Erythroblast (primary cell): ENCODE measurements at regions not wholly inside any gene's neighbourhood (a gene's known extent, or its start where the extent isn't known, plus 50 kb on each side); places are given as distances from the start of the nearest gene placed in this dataset.

Experiments
- DNase-seq, 2 experiments: peaks; one replicate each; lab custom pipeline; 2025; lab: John Stamatoyannopoulos, UW
- GATA1 ChIP-seq: IDR thresholded peaks from 2 replicates; pipeline ENCODE4 v1.6.1; 2011; ENCODE audit warnings: low read depth, mild to moderate bottlenecking, control low read depth, low read length, moderate library complexity
- POLR2A ChIP-seq: IDR thresholded peaks from 2 replicates; pipeline ENCODE4 v1.6.1; 2011; ENCODE audit warnings: mild to moderate bottlenecking, low read length

DNA sequence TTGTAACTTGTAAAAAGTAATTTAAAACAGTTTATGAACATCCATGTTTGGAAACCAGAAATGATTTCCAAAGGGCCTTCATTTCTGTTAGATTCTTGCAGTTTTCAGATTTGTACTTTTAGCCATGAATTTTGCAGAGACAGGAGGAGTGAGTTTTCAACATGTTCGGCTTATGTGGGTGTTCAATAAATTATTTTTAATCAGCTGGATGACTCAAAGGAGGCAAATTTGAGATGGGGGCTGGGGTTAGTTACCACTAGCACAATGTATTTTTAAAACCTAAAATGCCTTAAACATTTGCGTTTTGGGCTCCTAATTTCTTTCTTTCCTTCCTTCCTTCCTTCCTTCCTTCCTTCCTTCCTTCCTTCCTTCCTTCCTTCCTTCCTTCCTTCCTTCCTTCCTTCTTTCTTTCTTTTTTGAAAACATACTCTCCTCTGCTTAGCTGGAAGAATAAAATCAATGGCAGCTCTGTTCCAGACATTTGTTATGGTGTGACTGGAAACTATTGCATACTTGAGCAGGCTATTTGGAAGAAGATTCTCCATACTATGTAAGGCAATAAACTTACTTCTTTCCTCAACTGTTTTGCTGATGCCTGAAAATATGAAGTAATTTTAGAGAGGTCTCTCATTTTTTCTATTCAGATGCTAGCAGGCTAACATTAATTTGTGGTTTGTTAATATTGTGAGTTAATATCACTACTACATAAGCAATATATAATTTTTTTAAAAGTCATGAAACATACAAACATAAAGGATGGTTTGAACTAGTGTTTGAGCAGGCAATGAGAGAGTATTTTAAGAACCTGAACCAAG lies 394.4 kb downstream of the NYAP2 start:
- DNase-seq, result no peak
- TF ChIP-seq POLR2A, result no peak

DNA sequence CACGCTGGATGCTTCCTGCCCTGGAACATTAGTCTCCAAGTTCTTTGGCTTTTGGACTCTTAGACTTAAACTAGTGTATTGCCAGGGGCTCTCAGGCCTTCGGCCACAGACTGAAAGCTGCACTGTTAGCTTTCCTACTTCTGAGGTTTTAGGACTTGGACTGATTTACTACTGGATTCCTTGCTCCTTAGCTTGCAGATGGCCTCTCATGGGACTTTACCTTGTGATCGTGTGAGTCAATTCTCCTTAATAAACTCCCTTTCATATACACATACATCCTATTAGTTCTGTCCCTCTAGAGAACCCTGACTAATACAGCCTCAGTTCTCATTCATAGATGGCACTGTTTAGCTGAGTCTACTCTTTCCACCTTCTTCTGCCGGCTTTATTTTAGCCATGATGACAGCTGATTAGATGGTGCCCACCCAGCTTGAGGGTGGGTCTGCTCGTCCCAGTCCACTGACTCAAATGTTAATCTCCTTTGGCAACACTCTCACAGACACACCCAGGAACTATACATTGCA lies 389.1 kb downstream of the NYAP2 start:
- no peak for DNase-seq
- TF ChIP-seq GATA1 (no peak), POLR2A (no peak)

DNA sequence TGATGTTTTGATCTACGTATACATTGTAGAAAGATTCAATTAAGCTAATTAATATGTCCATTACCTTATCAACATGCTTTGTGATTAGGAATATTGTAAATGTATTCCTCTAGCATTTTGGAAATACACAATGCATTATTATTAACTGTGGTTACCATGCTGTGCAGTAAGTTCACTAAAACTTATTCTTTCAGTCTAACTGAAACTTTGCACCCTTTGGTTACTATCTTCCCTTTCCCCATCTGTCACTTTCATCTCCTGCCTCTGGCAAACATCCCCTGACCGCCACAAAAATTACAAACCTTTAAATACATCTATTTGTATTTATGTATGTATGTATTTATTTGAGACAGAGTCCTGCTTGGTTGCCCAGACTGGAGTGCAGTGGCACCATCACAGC lies 388.0 kb downstream of the NYAP2 start:
- TF ChIP-seq GATA1, result no peak
- no peak for TF ChIP-seq POLR2A
- no peak for DNase-seq

DNA sequence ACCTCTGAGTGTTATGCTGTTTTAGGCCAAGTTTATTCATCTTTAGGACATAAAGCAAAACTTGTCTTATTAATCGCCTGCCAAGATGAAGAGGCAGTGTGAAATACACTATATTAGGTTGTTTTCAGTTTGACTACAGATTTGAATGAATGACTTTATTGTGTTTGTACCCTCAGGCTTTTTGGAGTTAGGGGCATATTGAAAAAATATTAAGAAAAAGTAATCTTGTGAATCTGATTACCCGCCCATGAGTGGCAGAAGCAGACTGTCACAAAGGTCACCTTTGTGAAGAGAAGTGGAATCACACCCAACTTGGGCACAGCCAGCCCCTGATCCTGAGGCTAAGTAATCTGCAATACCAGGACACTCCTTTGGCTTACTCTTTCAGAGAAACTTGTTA lies 382.5 kb downstream of the NYAP2 start:
- TF ChIP-seq GATA1, result no peak
- DNase-seq, result no peak

DNA sequence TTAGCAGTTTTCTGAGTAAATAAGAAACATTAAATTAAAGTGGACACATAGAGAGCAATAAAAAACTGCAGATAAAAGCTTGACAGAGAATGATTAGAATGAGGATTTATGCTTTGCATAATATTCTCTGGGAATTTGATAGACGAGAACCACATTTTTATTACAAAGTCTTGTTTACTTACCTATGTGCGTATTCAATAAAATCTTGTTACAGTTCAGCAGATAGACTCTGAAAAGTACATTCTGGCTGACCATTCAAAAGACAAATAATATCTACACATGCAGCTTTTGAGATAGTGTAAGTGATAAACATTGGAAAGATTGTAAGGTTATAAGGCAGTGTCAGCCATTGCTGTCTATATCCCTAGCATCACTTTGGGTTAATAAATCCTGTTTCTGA lies 381.6 kb downstream of the NYAP2 start:
- DNase-seq, result no peak
- no peak for TF ChIP-seq GATA1
- TF ChIP-seq POLR2A, result no peak

DNA sequence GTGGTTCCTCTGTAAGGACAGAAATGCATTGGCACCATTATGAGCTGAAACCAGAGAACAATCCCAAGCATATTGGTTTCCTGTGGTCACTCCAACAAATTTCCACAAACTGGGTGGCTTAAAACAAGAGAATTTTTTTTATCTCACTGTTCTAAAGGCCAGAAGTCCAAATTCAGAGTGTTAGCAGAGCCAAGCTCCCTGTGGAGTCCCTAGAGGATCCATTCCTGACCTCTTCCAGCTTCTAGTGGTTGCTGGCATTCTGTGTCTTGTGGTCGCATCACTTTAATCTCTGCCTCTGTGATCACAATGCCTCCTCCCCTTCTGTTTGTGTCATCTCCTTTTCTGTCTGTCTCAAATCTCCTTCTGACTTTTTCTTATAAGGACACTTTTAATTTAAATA lies 380.3 kb downstream of the NYAP2 start:
- DNase-seq, result no peak
- TF ChIP-seq POLR2A (no peak), GATA1 (no peak)

DNA sequence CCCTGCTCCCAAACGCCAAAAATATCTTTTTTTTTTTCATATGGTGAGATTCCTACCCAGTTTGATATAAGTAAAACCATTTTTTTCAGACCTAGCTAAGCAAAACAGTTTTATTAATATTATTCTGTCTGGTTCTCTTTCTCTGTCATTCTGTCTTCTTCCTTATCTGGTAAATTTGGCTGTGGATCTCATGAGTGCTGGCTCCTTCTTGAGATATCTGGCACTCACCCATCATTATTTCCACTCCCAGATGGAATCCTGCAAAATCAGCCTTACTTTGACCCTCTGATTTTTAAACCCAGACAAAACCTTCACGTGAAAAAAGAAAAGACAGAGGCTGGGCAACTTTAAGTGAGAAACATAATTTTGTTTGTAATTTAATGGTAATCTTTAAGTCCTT lies 373.6 kb downstream of the NYAP2 start:
- DNase-seq, result no peak
- TF ChIP-seq POLR2A (no peak), GATA1 (no peak)

DNA sequence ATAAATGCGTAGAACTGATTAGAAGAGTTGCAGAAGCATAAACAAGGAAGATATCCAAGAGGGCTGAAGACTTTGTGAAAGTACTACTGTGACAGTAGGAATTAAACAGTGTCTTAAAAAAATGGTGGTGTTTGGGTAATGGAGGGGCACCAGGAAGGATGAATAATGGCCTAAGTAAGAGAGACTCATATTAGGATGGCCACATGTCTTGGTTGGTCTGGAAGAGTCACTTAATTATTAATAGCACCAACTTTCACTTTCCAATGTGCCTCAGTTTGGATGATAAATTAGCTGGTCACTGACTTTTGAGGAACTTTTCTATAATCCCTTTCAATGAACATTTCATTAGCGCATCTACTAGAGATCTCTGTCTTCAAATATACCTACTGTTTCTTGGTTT lies 372.2 kb downstream of the NYAP2 start:
- no peak for DNase-seq
- no peak for TF ChIP-seq POLR2A
- no peak for TF ChIP-seq GATA1

DNA sequence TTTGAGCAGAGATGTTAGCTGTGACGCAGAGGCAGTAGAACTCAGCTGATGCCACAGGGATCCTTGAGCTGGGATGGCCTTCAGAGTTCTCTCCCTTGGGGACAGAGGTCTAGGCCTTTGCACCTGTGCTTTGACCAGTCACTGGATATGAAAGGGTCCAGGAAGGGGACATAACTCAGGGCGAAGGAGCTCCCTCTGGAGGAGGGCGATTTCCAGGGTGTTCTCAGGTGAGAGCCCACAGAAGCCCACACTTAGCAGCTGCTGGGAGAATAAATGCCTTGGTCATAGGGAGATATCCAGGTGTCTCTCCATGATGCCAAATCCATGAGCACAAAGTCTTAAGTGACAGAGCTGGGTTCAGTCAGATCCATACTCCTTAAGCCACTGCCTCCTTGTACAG lies 369.2 kb downstream of the NYAP2 start:
- DNase-seq, result no peak
- TF ChIP-seq POLR2A (no peak), GATA1 (no peak)

DNA sequence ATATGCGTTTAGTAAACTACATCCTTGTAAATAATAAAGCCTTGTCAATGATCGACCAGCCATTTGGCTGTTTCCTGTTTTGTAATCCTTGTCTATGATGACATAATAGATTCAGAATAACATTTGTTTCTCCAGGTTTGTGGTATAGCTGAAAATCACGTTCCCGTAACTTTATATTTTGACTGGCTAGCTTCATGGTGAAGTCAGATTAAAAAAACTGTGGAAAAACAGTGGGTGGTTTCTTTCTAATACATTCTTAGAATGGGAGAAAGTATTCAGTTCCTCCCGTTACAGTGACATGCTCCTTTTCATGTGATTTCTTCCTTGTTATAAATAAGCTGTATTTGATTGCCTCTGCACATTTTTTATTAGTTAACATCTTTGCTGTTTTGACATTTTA lies 366.9 kb downstream of the NYAP2 start:
- TF ChIP-seq POLR2A (no peak), GATA1 (no peak)
- no peak for DNase-seq

DNA sequence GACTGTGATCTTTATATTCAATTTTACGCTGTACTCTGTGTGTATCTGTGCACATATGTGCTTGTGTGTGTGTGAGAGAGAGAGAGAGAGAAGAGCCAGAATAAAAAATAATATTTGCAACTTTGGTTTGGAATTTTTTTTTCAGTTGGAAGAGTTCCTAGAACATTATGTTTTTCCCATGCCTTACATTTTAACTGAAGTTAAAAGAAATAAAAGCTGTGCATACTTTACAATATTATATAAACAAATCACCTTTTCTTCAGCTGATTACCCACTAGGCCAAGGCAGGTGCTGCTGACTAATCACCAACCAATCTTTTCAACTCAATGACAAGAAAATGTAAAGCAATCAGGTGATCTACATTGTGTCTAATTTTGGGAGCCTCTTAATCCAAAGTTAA lies 366.3 kb downstream of the NYAP2 start:
- TF ChIP-seq POLR2A, result no peak
- no peak for TF ChIP-seq GATA1
- no peak for DNase-seq

DNA sequence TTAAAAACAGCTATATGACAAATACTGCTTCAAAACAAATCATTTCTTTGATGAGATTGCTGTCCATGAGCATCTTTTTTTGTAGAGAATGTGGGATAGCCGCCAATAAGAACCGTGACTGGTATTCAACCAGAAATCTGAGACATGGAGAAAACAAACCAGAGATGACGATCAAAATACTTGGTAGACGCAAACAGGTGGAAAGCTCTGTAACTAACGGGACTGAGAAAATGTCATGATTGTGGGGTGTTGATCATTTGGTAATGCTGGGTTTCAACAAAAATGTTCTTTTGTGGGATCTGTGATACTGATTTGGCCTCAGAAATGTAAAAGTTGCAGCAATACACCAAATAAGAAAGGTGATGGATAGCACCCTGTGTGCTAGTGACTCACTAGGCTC lies 364.8 kb downstream of the NYAP2 start:
- no peak for DNase-seq
- no peak for TF ChIP-seq GATA1
- TF ChIP-seq POLR2A, result no peak

DNA sequence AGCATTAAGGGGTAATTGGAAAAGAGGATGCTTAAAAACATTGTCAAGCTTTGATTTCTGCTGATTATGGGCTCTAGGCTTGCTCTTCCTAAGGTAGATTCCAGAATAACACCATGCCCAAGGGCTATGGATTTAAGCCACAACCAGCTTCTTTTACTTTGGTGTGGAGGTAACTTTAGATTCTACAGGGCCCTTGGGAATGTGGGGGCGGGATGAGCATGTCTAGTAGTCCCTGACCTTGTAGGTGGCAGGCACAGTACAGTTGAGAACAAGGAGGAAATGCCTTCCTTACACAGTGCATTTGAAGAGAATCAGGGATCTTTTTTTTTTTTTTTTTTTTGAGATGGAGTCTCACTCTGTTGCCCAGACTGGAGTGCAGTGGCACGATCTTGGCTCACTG lies 364.2 kb downstream of the NYAP2 start:
- TF ChIP-seq GATA1 (no peak), POLR2A (no peak)
- no peak for DNase-seq

DNA sequence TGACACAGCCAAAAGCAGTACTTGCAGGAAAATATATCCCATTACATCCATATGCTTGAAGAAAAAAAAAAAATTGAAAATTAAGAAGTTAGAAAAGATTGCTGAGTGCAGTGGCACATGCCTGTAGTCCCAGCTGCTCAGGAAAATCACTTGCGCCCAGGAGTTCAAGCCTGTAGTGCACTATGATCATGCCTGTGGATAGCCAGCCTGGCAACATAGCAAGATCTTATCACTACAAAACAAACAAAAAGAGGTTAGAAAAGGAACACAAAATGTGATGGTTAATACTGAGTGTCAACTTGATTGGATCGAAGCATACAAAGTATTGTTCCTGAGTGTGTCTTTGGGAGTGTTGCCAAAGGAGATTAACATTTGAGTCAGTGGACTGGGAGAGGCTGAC lies 361.9 kb downstream of the NYAP2 start:
- TF ChIP-seq POLR2A (no peak), GATA1 (no peak)
- no peak for DNase-seq

DNA sequence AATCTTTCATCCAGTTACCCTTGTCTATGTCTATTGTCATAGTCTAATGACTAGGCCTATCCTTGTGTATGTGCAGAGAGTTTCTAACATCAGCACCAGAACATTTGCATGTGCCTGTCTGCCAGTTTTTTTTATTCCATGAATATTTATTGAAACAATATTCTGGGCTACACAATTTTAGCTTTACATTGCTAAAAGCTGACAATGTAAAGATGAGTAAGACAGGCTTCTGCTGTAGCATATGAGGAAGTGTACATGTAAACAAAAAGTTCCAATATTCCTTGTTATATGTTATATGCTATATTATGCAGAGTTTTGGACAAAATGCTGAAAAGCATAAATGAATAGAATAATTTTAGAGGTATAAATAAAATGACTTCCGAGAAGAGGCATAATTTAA lies 357.7 kb downstream of the NYAP2 start:
- TF ChIP-seq POLR2A (no peak), GATA1 (no peak)
- DNase-seq, result no peak
